ENCODE measurements at regions not wholly inside any gene's neighbourhood (a gene's known extent, or its start where the extent isn't known, plus 50 kb on each side); places are given as distances from the start of the nearest gene placed in this dataset.

DNA sequence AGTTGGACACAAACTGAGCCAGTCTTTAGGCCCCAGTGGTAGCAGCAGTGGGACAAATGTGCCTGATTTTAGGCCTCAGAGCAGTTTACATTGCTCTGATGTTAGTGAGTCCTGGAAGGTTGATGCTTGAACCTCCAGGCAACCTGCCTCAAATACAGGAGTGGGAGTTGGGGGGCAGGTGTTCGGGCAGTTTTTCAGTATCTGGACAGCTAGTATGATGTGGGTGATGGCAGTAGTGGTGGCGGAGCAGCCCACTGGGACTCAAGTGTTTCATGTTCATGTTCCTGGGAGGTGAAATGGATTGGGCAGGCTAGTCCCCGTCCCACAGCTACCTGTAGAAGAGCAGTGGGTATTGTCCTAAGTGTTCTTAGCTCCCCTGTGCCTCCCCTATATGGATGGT is 857.8 kb downstream of the JRKL start:
- no peak overlapping the region for H2AK5ac ChIP-seq (ENCODE audit: insufficient read length, low read length)
- H3K18ac ChIP-seq (ENCODE audit: insufficient read length, low read depth, low read length): no peak overlapping the region
- H4K5ac ChIP-seq (ENCODE audit: insufficient read length, low read depth, low read length): no peak overlapping the region
- no peak overlapping the region for H2AFZ ChIP-seq (ENCODE audit: low read length)
- no peak overlapping the region for H3K27ac ChIP-seq (ENCODE audit: insufficient read length, low read depth, low read length)
- Mint-ChIP-seq H3K36me3 (ENCODE audit: insufficient read depth in 1 of 3, low read depth in 3 of 3) (no peaks in the 10 kb centered on the region), H3K4me3 (no peak overlapping the region), H3K27ac (peak overlapping the region in 1 of 3 experiments; percentile 19; a peak in 1 of 7 replicates), H3K4me1 (peaks cover 7% of the 10 kb centered on the region in 2 experiments), H3K9me3 (peaks cover 0 to 5% of the 10 kb centered on the region in 2 experiments; a peak in 2 of 5 replicates), H3K27me3 (ENCODE audit: low read depth) (no peaks in the 10 kb centered on the region)
- H3K79me2 ChIP-seq (ENCODE audit: insufficient read depth, low read length): no peaks in the 10 kb centered on the region
- no peaks in the 10 kb centered on the region for H3K79me1 ChIP-seq (ENCODE audit: insufficient read depth, low read depth, low read length, poor library complexity, severe bottlenecking)
- H4K20me1 ChIP-seq (ENCODE audit: control insufficient read depth, insufficient read depth, insufficient read length): no peaks in the 10 kb centered on the region
- H2BK5ac ChIP-seq (ENCODE audit: insufficient read length, low read length): no peak overlapping the region
- H3K4ac ChIP-seq (ENCODE audit: low read depth, low read length): no peak overlapping the region
- DNase-seq: no peak
- H3K27me3 ChIP-seq (ENCODE audit: insufficient read depth, low read length): no peaks in the 10 kb centered on the region
- H3T11ph ChIP-seq (ENCODE audit: low read length): no peak overlapping the region
- H2BK120ac ChIP-seq (ENCODE audit: low read depth, low read length, poor library complexity, severe bottlenecking): no peak overlapping the region
- WGBS (ENCODE audit: extremely low coverage, insufficient read length, low lambda C conversion rate): no CpG with 5 or more reads among the region's 3 CpGs
- H4K8ac ChIP-seq (replicated peaks; ENCODE audit: insufficient read length, low read depth, low read length): no peak overlapping the region
- no peak overlapping the region for H3K56ac ChIP-seq (ENCODE audit: insufficient read length, low read depth, low read length)
- no peak for TF ChIP-seq CTCF (conservative IDR thresholded peaks at IDR 0.05)
- no peak overlapping the region for H3K9ac ChIP-seq (ENCODE audit: extremely low read depth, insufficient read length, low read length)
- H3K4me2 ChIP-seq (ENCODE audit: insufficient read depth, insufficient read length, low read length): no peak overlapping the region
- no peak overlapping the region for H3K23ac ChIP-seq (ENCODE audit: insufficient read length, low read depth, low read length)
- no peaks in the 10 kb centered on the region for H3K9me3 ChIP-seq (ENCODE audit: control insufficient read depth, low read depth, low read length)
- no peaks in the 10 kb centered on the region for H3K23me2 ChIP-seq (ENCODE audit: insufficient read length, low read depth, low read length, poor library complexity, severe bottlenecking)
- H3K14ac ChIP-seq (ENCODE audit: insufficient read depth, low read length): no peak overlapping the region
- H2BK20ac ChIP-seq (ENCODE audit: low read depth, low read length, poor library complexity, severe bottlenecking): no peak overlapping the region
- H4K91ac ChIP-seq (ENCODE audit: insufficient read length, low read depth, low read length): no peak overlapping the region
- peaks cover 2% of the 10 kb centered on the region; the same call in 1 of the 2 replicates for H3K4me1 ChIP-seq (ENCODE audit: insufficient read depth, low read length)
- H2BK15ac ChIP-seq (ENCODE audit: low read depth, low read length): no peak overlapping the region
- no peak overlapping the region for H2BK12ac ChIP-seq (ENCODE audit: insufficient read length, low read depth, low read length)
